HCT116 (cell line): ENCODE measurements at regions not wholly inside any gene's neighbourhood (a gene's known extent, or its start where the extent isn't known, plus 50 kb on each side); places are given as distances from the start of the nearest gene placed in this dataset.

Experiments
- ATAC-seq: fragments of 200-7000 bp; cut with Tn5 transposase; 2 replicates; pipeline ENCODE4 v1.9.1; 2020; ENCODE audit warnings: mild to moderate bottlenecking, moderate library complexity
- BruUV-seq: library from RNA; stranded (reverse); fragments of 400-500 nt; replicated peaks from 2 replicates; lab custom pipeline; 2021; lab: Mats Ljungman, UMichigan
- CTCF ChIA-PET: fragments of 300-600 bp; sonication (Branson Sonifier 250); formaldehyde crosslinking; loops from one replicate; lab custom pipeline; 2021; ENCODE audit warnings: antibody characterized with exemption; lab: Charles Lee
- POLR2A ChIA-PET: fragments of 300-600, 350-600 bp; sonication (Branson Sonifier 250); formaldehyde crosslinking; loops from one replicate; lab custom pipeline; 2021; ENCODE audit warnings: antibody characterized with exemption; lab: Charles Lee
- RAD21 ChIA-PET, 2 experiments: fragments of 300-600 bp; sonication (Branson Sonifier 250); formaldehyde crosslinking; loops; one replicate each; lab custom pipeline; 2023; ENCODE audit warnings: low total read pairs in 2 of 2; ENCODE audit not compliant: uncharacterized antibody in 2 of 2, unreplicated experiment in 2 of 2, low non-redundant PET in 1 of 2; lab: Charles Lee
- DNase-seq: peaks from one replicate; pipeline ENCODE4 v3.0.0-alpha.2; 2010; ENCODE audit warnings: low read depth, low spot score
- H2AFZ ChIP-seq: fragments of 200-600 bp; shearing (Covaris generic), sonication (generic); 2 replicates; pipeline ENCODE4 v1.6.1; 2017; ENCODE audit warnings: low read depth, mixed run types, mixed read lengths, antibody characterized with exemption, low read length; ENCODE audit not compliant: poor library complexity, severe bottlenecking
- H3K27ac ChIP-seq: 2 replicates; pipeline ENCODE4 v1.5.1; 2012; ENCODE audit warnings: low read depth, low read length
- H3K27me3 ChIP-seq: fragments of 200-600 bp; sonication (generic); 2 replicates; pipeline ENCODE4 v1.6.1; 2016; ENCODE audit warnings: mixed run types, low read length, mixed read lengths; ENCODE audit not compliant: insufficient read depth
- H3K36me3 ChIP-seq, 2 experiments: fragments of 200-500 bp in 1 of 2; fragments of 200-600 bp in 1 of 2; sonication (Bioruptor generic) in 1 of 2; sonication (generic) in 1 of 2; 2 replicates each; pipeline versions ENCODE4 v1.5.1 to v1.6.1; 2014 to 2016; ENCODE audit warnings: low read length in 2 of 2, inconsistent platforms in 1 of 2, mixed read lengths in 1 of 2, mixed run types in 1 of 2; ENCODE audit not compliant: insufficient read depth in 2 of 2, control insufficient read depth in 1 of 2
- H3K4me1 ChIP-seq, 2 experiments: fragments of 200-600 bp in 1 of 2; sonication (generic) in 1 of 2; 2 replicates each; pipeline versions ENCODE4 v1.5.1 to v1.6.1; 2012 to 2017; ENCODE audit warnings: low read length in 2 of 2, inconsistent platforms in 1 of 2, mild to moderate bottlenecking in 1 of 2, mixed read lengths in 1 of 2, mixed run types in 1 of 2, moderate library complexity in 1 of 2; ENCODE audit not compliant: insufficient read depth in 2 of 2, control insufficient read depth in 1 of 2
- H3K4me2 ChIP-seq: fragments of 200-600 bp; sonication (generic); 2 replicates; pipeline ENCODE4 v1.6.1; 2017; ENCODE audit warnings: mixed run types, low read length, mixed read lengths
- H3K4me3 ChIP-seq, 2 experiments: fragments of 200-600 bp in 1 of 2; sonication (generic) in 1 of 2; replicated peaks in 1 of 2; 2 replicates each; pipeline ENCODE4 v1.5.1; 2011 to 2016; ENCODE audit warnings: low read length in 2 of 2, control low read depth in 1 of 2, low read depth in 1 of 2, mild to moderate bottlenecking in 1 of 2, mixed read lengths in 1 of 2, mixed run types in 1 of 2
- H3K79me2 ChIP-seq: fragments of 200-600 bp; sonication (generic); 2 replicates; pipeline ENCODE4 v1.6.1; 2017; ENCODE audit warnings: mild to moderate bottlenecking, mixed run types, low read length, moderate library complexity, mixed read lengths; ENCODE audit not compliant: insufficient read depth
- H3K9ac ChIP-seq: fragments of 200-600 bp; sonication (generic); 2 replicates; pipeline ENCODE4 v1.6.1; 2016; ENCODE audit warnings: low read length, mixed read lengths
- H3K9me2 ChIP-seq: fragments of 200-600 bp; sonication (generic), shearing (Covaris generic); 2 replicates; pipeline ENCODE4 v1.6.1; 2017; ENCODE audit warnings: mixed run types, mild to moderate bottlenecking, moderate library complexity; ENCODE audit not compliant: insufficient read depth
- H3K9me3 ChIP-seq, 2 experiments: fragments of 200-500 bp in 1 of 2; fragments of 200-600 bp in 1 of 2; sonication (Bioruptor generic) in 1 of 2; sonication (generic) in 1 of 2; 2 replicates each; pipeline ENCODE4 v1.6.1; 2014 to 2017; ENCODE audit warnings: low read length in 2 of 2, mixed read lengths in 2 of 2, inconsistent platforms in 1 of 2, low read depth in 1 of 2, mild to moderate bottlenecking in 1 of 2, mixed run types in 1 of 2, moderate library complexity in 1 of 2; ENCODE audit not compliant: control insufficient read depth in 1 of 2, insufficient read depth in 1 of 2
- H4K20me1 ChIP-seq: fragments of 200-600 bp; sonication (generic), shearing (Covaris generic); 2 replicates; pipeline ENCODE4 v1.6.1; 2017; ENCODE audit warnings: mixed run types, mild to moderate bottlenecking, moderate library complexity; ENCODE audit not compliant: insufficient read depth
- CBX3 ChIP-seq: IDR thresholded peaks from 2 replicates; pipeline ENCODE4 v1.6.1; 2012; ENCODE audit warnings: low read depth
- EGR1 ChIP-seq: IDR thresholded peaks from 2 replicates; pipeline ENCODE4 v1.6.1; 2012; ENCODE audit warnings: low read depth
- EZH2phosphoT487 ChIP-seq: fragments of 200-600 bp; IDR thresholded peaks from 2 replicates; pipeline ENCODE4 v1.6.1; 2018; ENCODE audit warnings: antibody characterized with exemption, borderline replicate concordance
- FOSL1 ChIP-seq: IDR thresholded peaks from 2 replicates; pipeline ENCODE4 v1.6.1; 2012; ENCODE audit warnings: low read depth
- JUND ChIP-seq: IDR thresholded peaks from 2 replicates; pipeline ENCODE4 v1.6.1; 2012
- RAD21 ChIP-seq: IDR thresholded peaks from 2 replicates; pipeline ENCODE4 v1.6.1; 2012; ENCODE audit warnings: low read depth, mild to moderate bottlenecking
- SIN3A ChIP-seq: IDR thresholded peaks from 2 replicates; pipeline ENCODE4 v1.6.1; 2012; ENCODE audit warnings: low read depth
- SP1 ChIP-seq: IDR thresholded peaks from 2 replicates; pipeline ENCODE4 v1.6.1; 2012; ENCODE audit warnings: low read depth
- TCF7L2 ChIP-seq: IDR thresholded peaks from 2 replicates; pipeline ENCODE4 v1.7.0; 2011; ENCODE audit warnings: borderline replicate concordance, inconsistent platforms; ENCODE audit not compliant: insufficient read depth, insufficient read length; ENCODE audit errors: extremely low read depth
- YY1 ChIP-seq: IDR thresholded peaks from 2 replicates; pipeline ENCODE4 v1.6.1; 2011; ENCODE audit warnings: low read length, low read depth, moderate library complexity, mild to moderate bottlenecking; ENCODE audit not compliant: insufficient replicate concordance; ENCODE audit errors: extremely low read depth
- ZFX ChIP-seq: fragments of 450-650 bp; IDR thresholded peaks from 2 replicates; pipeline ENCODE4 v1.6.1; 2017
- ZNF274 ChIP-seq: fragments of 200-500 bp; sonication (Bioruptor generic); IDR thresholded peaks from 2 replicates; pipeline ENCODE4 v1.6.1; 2014; ENCODE audit warnings: mild to moderate bottlenecking, low read depth, low read length, inconsistent platforms
- intact Hi-C: fragments of 100-400 bp; cut with micrococcal nuclease; formaldehyde crosslinking; loops from 2 replicates; pipeline ENCODE4 v1.10.0; 2022
- TF ChIP-seq, protein P1 (sequence below): IDR thresholded peaks from 2 replicates; pipeline ENCODE4 v1.6.1; 2012
- TF ChIP-seq, protein P2 (sequence below): IDR thresholded peaks from 2 replicates; pipeline ENCODE4 v1.6.1; 2012
- TF ChIP-seq, protein P3 (sequence below): IDR thresholded peaks from 2 replicates; pipeline ENCODE4 v1.6.1; 2011; ENCODE audit warnings: mild to moderate bottlenecking, low read length, moderate library complexity; ENCODE audit not compliant: insufficient replicate concordance; ENCODE audit errors: extremely low read depth
- TF ChIP-seq, protein P4 (sequence below), 3 experiments: fragments of 200-600 bp in 1 of 3; sonication (generic) in 1 of 3; IDR thresholded peaks in 2 of 3; conservative IDR thresholded peaks in 1 of 3; 2 replicates each; pipeline ENCODE4 v1.5.1; 2012 to 2017; ENCODE audit warnings: low read depth in 2 of 3, low read length in 2 of 3, antibody characterized with exemption in 1 of 3, borderline replicate concordance in 1 of 3, control low read depth in 1 of 3, mild to moderate bottlenecking in 1 of 3, mixed read lengths in 1 of 3, mixed run types in 1 of 3, moderate library complexity in 1 of 3; ENCODE audit not compliant: insufficient read depth in 1 of 3

DNA sequence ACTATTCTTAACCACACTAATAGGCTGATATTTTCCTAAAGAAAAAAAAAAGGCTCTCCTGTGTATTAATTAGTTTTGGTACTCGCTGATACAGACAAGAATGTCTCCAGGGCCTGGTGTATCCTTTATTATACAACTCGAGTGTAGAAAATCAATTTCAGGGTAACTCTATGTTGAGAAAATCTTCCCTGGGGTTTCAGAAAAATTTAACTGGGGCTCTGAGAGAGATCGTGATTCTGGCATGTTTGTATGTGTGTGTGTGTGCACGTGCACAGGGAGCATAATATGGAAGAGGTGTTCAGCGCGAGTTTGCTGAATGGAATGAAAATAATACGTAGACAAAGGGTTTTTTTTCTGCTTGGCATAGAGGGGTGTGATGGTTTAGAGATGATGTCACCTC, 496.8 kb downstream of the GPAM start:
- no TSS peak for BruUV-seq
- H3K9me2 ChIP-seq, result no peaks in the 10 kb centered on the region
- ATAC-seq (no peak), DNase-seq (no peak)
- no peak overlapping the region for H2AFZ ChIP-seq
- no peaks in the 10 kb centered on the region for H3K79me2 ChIP-seq
- H3K27ac ChIP-seq, result no peak overlapping the region
- intact Hi-C loops, result no loop called here
- ChIA-PET CTCF (no interaction called here), RAD21 (no interaction called here), POLR2A (no interaction called here)
- no peak overlapping the region for H3K4me2 ChIP-seq
- no peaks in the 10 kb centered on the region for H3K9me3 ChIP-seq
- H3K36me3 ChIP-seq, result no peaks in the 10 kb centered on the region
- no peaks in the 10 kb centered on the region; the same call in 1 of the 2 replicates for H3K27me3 ChIP-seq
- H4K20me1 ChIP-seq, result no peaks in the 10 kb centered on the region
- H3K4me1 ChIP-seq, result no peaks in the 10 kb centered on the region
- H3K9ac ChIP-seq, result no peak overlapping the region
- no peak overlapping the region for H3K4me3 ChIP-seq
- TF ChIP-seq ZFX, result no peak
- no peak for TF ChIP-seq YY1
- TF ChIP-seq, protein P1, sequence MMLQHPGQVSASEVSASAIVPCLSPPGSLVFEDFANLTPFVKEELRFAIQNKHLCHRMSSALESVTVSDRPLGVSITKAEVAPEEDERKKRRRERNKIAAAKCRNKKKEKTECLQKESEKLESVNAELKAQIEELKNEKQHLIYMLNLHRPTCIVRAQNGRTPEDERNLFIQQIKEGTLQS, result no peak
- TF ChIP-seq EZH2phosphoT487, result no peak
- no peak for TF ChIP-seq EGR1
- TF ChIP-seq FOSL1, result no peak
- no peak for TF ChIP-seq ZNF274
- TF ChIP-seq TCF7L2, result no peak
- TF ChIP-seq SIN3A, result no peak
- TF ChIP-seq, protein P2, sequence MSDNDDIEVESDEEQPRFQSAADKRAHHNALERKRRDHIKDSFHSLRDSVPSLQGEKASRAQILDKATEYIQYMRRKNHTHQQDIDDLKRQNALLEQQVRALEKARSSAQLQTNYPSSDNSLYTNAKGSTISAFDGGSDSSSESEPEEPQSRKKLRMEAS, result no peak
- no peak for TF ChIP-seq CBX3
- TF ChIP-seq SP1, result no peak
- TF ChIP-seq, protein P3, sequence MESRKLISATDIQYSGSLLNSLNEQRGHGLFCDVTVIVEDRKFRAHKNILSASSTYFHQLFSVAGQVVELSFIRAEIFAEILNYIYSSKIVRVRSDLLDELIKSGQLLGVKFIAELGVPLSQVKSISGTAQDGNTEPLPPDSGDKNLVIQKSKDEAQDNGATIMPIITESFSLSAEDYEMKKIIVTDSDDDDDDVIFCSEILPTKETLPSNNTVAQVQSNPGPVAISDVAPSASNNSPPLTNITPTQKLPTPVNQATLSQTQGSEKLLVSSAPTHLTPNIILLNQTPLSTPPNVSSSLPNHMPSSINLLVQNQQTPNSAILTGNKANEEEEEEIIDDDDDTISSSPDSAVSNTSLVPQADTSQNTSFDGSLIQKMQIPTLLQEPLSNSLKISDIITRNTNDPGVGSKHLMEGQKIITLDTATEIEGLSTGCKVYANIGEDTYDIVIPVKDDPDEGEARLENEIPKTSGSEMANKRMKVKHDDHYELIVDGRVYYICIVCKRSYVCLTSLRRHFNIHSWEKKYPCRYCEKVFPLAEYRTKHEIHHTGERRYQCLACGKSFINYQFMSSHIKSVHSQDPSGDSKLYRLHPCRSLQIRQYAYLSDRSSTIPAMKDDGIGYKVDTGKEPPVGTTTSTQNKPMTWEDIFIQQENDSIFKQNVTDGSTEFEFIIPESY, result no peak
- TF ChIP-seq JUND, result no peak
- TF ChIP-seq, protein P4, sequence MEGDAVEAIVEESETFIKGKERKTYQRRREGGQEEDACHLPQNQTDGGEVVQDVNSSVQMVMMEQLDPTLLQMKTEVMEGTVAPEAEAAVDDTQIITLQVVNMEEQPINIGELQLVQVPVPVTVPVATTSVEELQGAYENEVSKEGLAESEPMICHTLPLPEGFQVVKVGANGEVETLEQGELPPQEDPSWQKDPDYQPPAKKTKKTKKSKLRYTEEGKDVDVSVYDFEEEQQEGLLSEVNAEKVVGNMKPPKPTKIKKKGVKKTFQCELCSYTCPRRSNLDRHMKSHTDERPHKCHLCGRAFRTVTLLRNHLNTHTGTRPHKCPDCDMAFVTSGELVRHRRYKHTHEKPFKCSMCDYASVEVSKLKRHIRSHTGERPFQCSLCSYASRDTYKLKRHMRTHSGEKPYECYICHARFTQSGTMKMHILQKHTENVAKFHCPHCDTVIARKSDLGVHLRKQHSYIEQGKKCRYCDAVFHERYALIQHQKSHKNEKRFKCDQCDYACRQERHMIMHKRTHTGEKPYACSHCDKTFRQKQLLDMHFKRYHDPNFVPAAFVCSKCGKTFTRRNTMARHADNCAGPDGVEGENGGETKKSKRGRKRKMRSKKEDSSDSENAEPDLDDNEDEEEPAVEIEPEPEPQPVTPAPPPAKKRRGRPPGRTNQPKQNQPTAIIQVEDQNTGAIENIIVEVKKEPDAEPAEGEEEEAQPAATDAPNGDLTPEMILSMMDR (IDR thresholded peaks at IDR 0.05 in 2 of 3, conservative IDR thresholded peaks at IDR 0.05 in 1 of 3; ENCODE audit: borderline replicate concordance in 1 of 3, insufficient read depth in 1 of 3, low read depth in 2 of 3, low read length in 2 of 3), result no peak
- TF ChIP-seq RAD21, result no peak
